ENCODE measurements at regions not wholly inside any gene's neighbourhood (a gene's known extent, or its start where the extent isn't known, plus 50 kb on each side); places are given as distances from the start of the nearest gene placed in this dataset.

GRCh38 chr11:92625894-92626293 is 343.6 kb upstream of the MTNR1B start:
- Mint-ChIP-seq H3K4me1 (ENCODE audit: unreplicated experiment) (peaks cover 13% of the 10 kb centered on the region), H3K36me3 (ENCODE audit: low read depth, unreplicated experiment) (no peaks in the 10 kb centered on the region), H3K27ac (ENCODE audit: unreplicated experiment) (no peak overlapping the region), H3K9me3 (ENCODE audit: unreplicated experiment) (no peaks in the 10 kb centered on the region), H3K27me3 (ENCODE audit: unreplicated experiment) (peaks cover 3% of the 10 kb centered on the region), H3K4me3 (ENCODE audit: unreplicated experiment) (no peak overlapping the region)
- no peak for TF ChIP-seq CTCF (IDR thresholded peaks at IDR 0.05; ENCODE audit: unreplicated experiment)
- no peak for DNase-seq (ENCODE audit: low spot score)

- peaks cover 13% of the 10 kb centered on the region for H3K4me1 Mint-ChIP-seq (ENCODE audit: unreplicated experiment)
- H3K36me3 Mint-ChIP-seq (ENCODE audit: low read depth, unreplicated experiment) = no peaks in the 10 kb centered on the region
Measured at GRCh38 chr11:92626624-92627023, 342.8 kb upstream of the MTNR1B start.

GRCh38 chr11:92627615-92628256 is 341.7 kb upstream of the MTNR1B start:
- H3K27ac Mint-ChIP-seq (ENCODE audit: unreplicated experiment) = no peak overlapping the region
- peaks cover 13% of the 10 kb centered on the region for H3K4me1 Mint-ChIP-seq (ENCODE audit: unreplicated experiment)
- no peak overlapping the region for H3K4me3 Mint-ChIP-seq (ENCODE audit: unreplicated experiment)
- no peaks in the 10 kb centered on the region for H3K36me3 Mint-ChIP-seq (ENCODE audit: low read depth, unreplicated experiment)
- peaks cover 2% of the 10 kb centered on the region for H3K27me3 Mint-ChIP-seq (ENCODE audit: unreplicated experiment)
- no peak for TF ChIP-seq CTCF (IDR thresholded peaks at IDR 0.05; ENCODE audit: unreplicated experiment)
- H3K9me3 Mint-ChIP-seq (ENCODE audit: unreplicated experiment) = no peaks in the 10 kb centered on the region
- DNase-seq (ENCODE audit: low spot score) = no peak

More at GRCh38 chr11:92626624-92627023, 342.8 kb upstream of the MTNR1B start:
- Mint-ChIP-seq H3K4me3 (ENCODE audit: unreplicated experiment) (no peak overlapping the region), H3K27ac (ENCODE audit: unreplicated experiment) (no peak overlapping the region), H3K27me3 (ENCODE audit: unreplicated experiment) (peaks cover 3% of the 10 kb centered on the region), H3K9me3 (ENCODE audit: unreplicated experiment) (no peaks in the 10 kb centered on the region)
- DNase-seq (ENCODE audit: low spot score) = no peak
- TF ChIP-seq CTCF (IDR thresholded peaks at IDR 0.05; ENCODE audit: unreplicated experiment) = no peak

- no peaks in the 10 kb centered on the region for H3K9me3 Mint-ChIP-seq (ENCODE audit: unreplicated experiment)
- no peak overlapping the region for H3K4me3 Mint-ChIP-seq (ENCODE audit: unreplicated experiment)
- DNase-seq (ENCODE audit: low spot score) = no peak
- no peaks in the 10 kb centered on the region for H3K36me3 Mint-ChIP-seq (ENCODE audit: low read depth, unreplicated experiment)
- H3K4me1 Mint-ChIP-seq (ENCODE audit: unreplicated experiment) = peaks cover 13% of the 10 kb centered on the region
- TF ChIP-seq CTCF (IDR thresholded peaks at IDR 0.05; ENCODE audit: unreplicated experiment) = no peak
- no peaks in the 10 kb centered on the region for H3K27me3 Mint-ChIP-seq (ENCODE audit: unreplicated experiment)
- no peak overlapping the region for H3K27ac Mint-ChIP-seq (ENCODE audit: unreplicated experiment)
Measured at GRCh38 chr11:92628401-92629292, 340.8 kb upstream of the MTNR1B start.

- Mint-ChIP-seq H3K4me1 (ENCODE audit: unreplicated experiment) (peaks cover 22% of the 10 kb centered on the region), H3K36me3 (ENCODE audit: low read depth, unreplicated experiment) (no peaks in the 10 kb centered on the region), H3K4me3 (ENCODE audit: unreplicated experiment) (no peak overlapping the region), H3K27me3 (ENCODE audit: unreplicated experiment) (no peaks in the 10 kb centered on the region), H3K27ac (ENCODE audit: unreplicated experiment) (no peak overlapping the region), H3K9me3 (ENCODE audit: unreplicated experiment) (no peaks in the 10 kb centered on the region)
- no peak for DNase-seq (ENCODE audit: low spot score)
- no peak for TF ChIP-seq CTCF (IDR thresholded peaks at IDR 0.05; ENCODE audit: unreplicated experiment)
Measured at GRCh38 chr11:92632495-92632894, 337.0 kb upstream of the MTNR1B start.

All from endothelial cell (in vitro differentiated cells).